ENCODE measurements at regions not wholly inside any gene's neighbourhood (a gene's known extent, or its start where the extent isn't known, plus 50 kb on each side); places are given as distances from the start of the nearest gene placed in this dataset.

GRCh38 chr1:60867782-60868181, 214.6 kb upstream of the NFIA start:
- Histone ChIP-seq H3K4me3 (ENCODE audit: low read depth, low read length, poor library complexity, severe bottlenecking) (no peak overlapping the region), H3K9me3 (ENCODE audit: low read depth, low read length, poor library complexity, severe bottlenecking) (no peaks in the 10 kb centered on the region), H3K27ac (ENCODE audit: low read depth, low read length, poor library complexity, severe bottlenecking) (no peak overlapping the region), H3K36me3 (ENCODE audit: insufficient read depth, low read length, poor library complexity, severe bottlenecking) (no peaks in the 10 kb centered on the region), H3K27me3 (replicated peaks; ENCODE audit: insufficient read depth, low read depth, low read length, poor library complexity) (peaks cover 42% of the 10 kb centered on the region), H3K4me1 (ENCODE audit: insufficient read depth, low read length, poor library complexity, severe bottlenecking) (peaks cover 20% of the 10 kb centered on the region)
- TF ChIP-seq EZH2 (IDR thresholded peaks at IDR 0.05; ENCODE audit: borderline replicate concordance, low read depth, low read length, poor library complexity, severe bottlenecking) (no peak), CTCF (conservative IDR thresholded peaks at IDR 0.05; ENCODE audit: low read depth, low read length) (no peak)
- no TSS peak for BruUV-seq (replicated peaks)
- ChIA-PET CTCF (no interaction called here), POLR2A (ENCODE audit: low non-redundant PET) (no interaction called here)
- no peak for DNase-seq (ENCODE audit: low spot score)
- intact Hi-C loops (cut with micrococcal nuclease; ENCODE audit: unreplicated experiment): no loop called here

- TF ChIP-seq EZH2 (IDR thresholded peaks at IDR 0.05; ENCODE audit: borderline replicate concordance, low read depth, low read length, poor library complexity, severe bottlenecking) (no peak), CTCF (conservative IDR thresholded peaks at IDR 0.05; ENCODE audit: low read depth, low read length) (no peak)
- POLR2A ChIA-PET (ENCODE audit: low non-redundant PET): no interaction called here
- no peaks in the 10 kb centered on the region for H3K36me3 ChIP-seq (ENCODE audit: insufficient read depth, low read length, poor library complexity, severe bottlenecking)
These were observed 215.3 kb upstream of the NFIA start for GRCh38 chr1:60866917-60867531.

GRCh38 chr1:60866226-60866900, 216.0 kb upstream of the NFIA start:
- DNase-seq (ENCODE audit: low spot score): no peak
- ChIA-PET CTCF (interaction anchor here (0.8 to 1.1 kb wide), 2 partner anchors 18 to 1780 kb away, joined by 3 to 4 read pairs; no protein-coding TSS in a partner anchor), POLR2A (ENCODE audit: low non-redundant PET) (no interaction called here)
- TF ChIP-seq EZH2 (IDR thresholded peaks at IDR 0.05; ENCODE audit: borderline replicate concordance, low read depth, low read length, poor library complexity, severe bottlenecking): no peak
- no peak for TF ChIP-seq CTCF (conservative IDR thresholded peaks at IDR 0.05; ENCODE audit: low read depth, low read length)
- Histone ChIP-seq H3K27me3 (replicated peaks; ENCODE audit: insufficient read depth, low read depth, low read length, poor library complexity) (peaks cover 45% of the 10 kb centered on the region), H3K27ac (ENCODE audit: low read depth, low read length, poor library complexity, severe bottlenecking) (no peak overlapping the region), H3K9me3 (ENCODE audit: low read depth, low read length, poor library complexity, severe bottlenecking) (no peaks in the 10 kb centered on the region), H3K4me3 (ENCODE audit: low read depth, low read length, poor library complexity, severe bottlenecking) (no peak overlapping the region), H3K36me3 (ENCODE audit: insufficient read depth, low read length, poor library complexity, severe bottlenecking) (no peaks in the 10 kb centered on the region), H3K4me1 (ENCODE audit: insufficient read depth, low read length, poor library complexity, severe bottlenecking) (peaks cover 24% of the 10 kb centered on the region)
- intact Hi-C loops (cut with micrococcal nuclease; ENCODE audit: unreplicated experiment): no loop called here
- BruUV-seq (replicated peaks): no TSS peak

More at GRCh38 chr1:60866917-60867531, 215.3 kb upstream of the NFIA start:
- peaks cover 22% of the 10 kb centered on the region for H3K4me1 ChIP-seq (ENCODE audit: insufficient read depth, low read length, poor library complexity, severe bottlenecking)
- no peak overlapping the region for H3K27ac ChIP-seq (ENCODE audit: low read depth, low read length, poor library complexity, severe bottlenecking)
- H3K9me3 ChIP-seq (ENCODE audit: low read depth, low read length, poor library complexity, severe bottlenecking): no peaks in the 10 kb centered on the region
- no peak overlapping the region for H3K4me3 ChIP-seq (ENCODE audit: low read depth, low read length, poor library complexity, severe bottlenecking)
- intact Hi-C loops (cut with micrococcal nuclease; ENCODE audit: unreplicated experiment): no loop called here
- CTCF ChIA-PET: interaction anchor here (0.8 to 1.1 kb wide), 2 partner anchors 18 to 1781 kb away, joined by 3 to 4 read pairs; no protein-coding TSS in a partner anchor
- no peak for DNase-seq (ENCODE audit: low spot score)
- peaks cover 44% of the 10 kb centered on the region for H3K27me3 ChIP-seq (replicated peaks; ENCODE audit: insufficient read depth, low read depth, low read length, poor library complexity)
- BruUV-seq (replicated peaks): no TSS peak

All from A673 (cell line).